AG10803 (cell line): ENCODE measurements at regions not wholly inside any gene's neighbourhood (a gene's known extent, or its start where the extent isn't known, plus 50 kb on each side); places are given as distances from the start of the nearest gene placed in this dataset.
"Not testable (repeated sequence)": the region's sequence is repeated elsewhere in the genome, so short reads cannot be mapped to it uniquely, and the experiment has no call there.

Experiments used
- DNase-seq: peaks from one replicate; pipeline ENCODE4 v3.0.0; 2010; ENCODE audit warnings: low read depth
- H3K4me3 ChIP-seq: 2 replicates; pipeline ENCODE4 v1.5.1; 2011; ENCODE audit warnings: mild to moderate bottlenecking, low read length, control low read depth
- CTCF ChIP-seq: conservative IDR thresholded peaks from 2 replicates; pipeline ENCODE4 v1.5.1; 2011; ENCODE audit warnings: mild to moderate bottlenecking, low read length, control low read depth, inconsistent platforms

GRCh38 chr4:138113819-138114400 is 128.2 kb downstream of the SLC7A11 start:
- DNase-seq, result peak; percentile 61
- TF ChIP-seq CTCF, result no peak

GRCh38 chr4:138112890-138113289 is 129.3 kb downstream of the SLC7A11 start:
- DNase-seq, H3K4me3 ChIP-seq: not testable (repeated sequence)

More at GRCh38 chr4:138113819-138114400, 128.2 kb downstream of the SLC7A11 start:
- H3K4me3 ChIP-seq, result no peak overlapping the region

- no peak for TF ChIP-seq CTCF
- DNase-seq, result no peak
- no peak overlapping the region for H3K4me3 ChIP-seq
Observed at GRCh38 chr4:138112389-138112788, 129.8 kb downstream of the SLC7A11 start.

GRCh38 chr4:138111462-138112000 is 130.6 kb downstream of the SLC7A11 start:
- DNase-seq, result peak; percentile 33
- TF ChIP-seq CTCF, result no peak
- H3K4me3 ChIP-seq, result no peak overlapping the region

- no peak for TF ChIP-seq CTCF
- DNase-seq, result no peak
Observed at GRCh38 chr4:138110815-138111214, 131.3 kb downstream of the SLC7A11 start.

GRCh38 chr4:138107023-138107422 is 135.1 kb downstream of the SLC7A11 start:
- H3K4me3 ChIP-seq, result no peak overlapping the region
- no peak for DNase-seq
- no peak for TF ChIP-seq CTCF

More at GRCh38 chr4:138110815-138111214, 131.3 kb downstream of the SLC7A11 start:
- no peak overlapping the region for H3K4me3 ChIP-seq

GRCh38 chr4:138105331-138105730 is 136.8 kb downstream of the SLC7A11 start:
- DNase-seq, result no peak
- TF ChIP-seq CTCF, result no peak

GRCh38 chr4:138104284-138104680 is 137.9 kb downstream of the SLC7A11 start:
- TF ChIP-seq CTCF, result no peak
- H3K4me3 ChIP-seq, result no peak overlapping the region
- no peak for DNase-seq

More at GRCh38 chr4:138105331-138105730, 136.8 kb downstream of the SLC7A11 start:
- no peak overlapping the region for H3K4me3 ChIP-seq
